OCI-LY3 (cell line): ENCODE measurements at regions not wholly inside any gene's neighbourhood (a gene's known extent, or its start where the extent isn't known, plus 50 kb on each side); places are given as distances from the start of the nearest gene placed in this dataset.

Experiments
- EZH2phosphoT487 ChIP-seq: fragments of 200-600 bp; shearing (Covaris generic); IDR thresholded peaks from 2 replicates; pipeline ENCODE4 v1.6.1; 2018; ENCODE audit warnings: antibody characterized with exemption, mixed run types, low read depth
- TF ChIP-seq, protein P1 (sequence below): fragments of 200-600, 300-600 bp; sonication (generic); IDR thresholded peaks from 2 replicates; pipeline ENCODE4 v1.5.1; 2014; ENCODE audit warnings: antibody characterized with exemption, low read length, low read depth

DNA sequence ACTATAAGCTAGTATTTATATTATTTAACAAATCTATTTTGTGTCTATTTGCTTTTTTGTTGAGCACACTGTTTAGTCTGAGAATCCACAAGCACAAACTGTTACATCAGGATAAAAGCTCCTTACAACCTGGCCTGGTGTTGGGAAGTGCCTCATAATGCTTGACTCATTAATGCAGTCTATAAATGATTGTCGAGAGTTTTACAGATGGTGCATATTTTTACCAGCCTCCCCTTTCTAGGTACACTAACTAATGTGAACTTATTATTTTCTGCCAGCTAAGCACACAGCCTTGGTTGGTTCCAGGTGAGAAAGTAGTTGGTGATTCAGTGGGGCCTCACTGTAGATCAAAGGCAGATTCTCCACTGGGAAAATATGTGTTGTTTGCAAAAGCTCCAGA, 151.0 kb upstream of the ADAMTS16 start:
- TF ChIP-seq, protein P1, sequence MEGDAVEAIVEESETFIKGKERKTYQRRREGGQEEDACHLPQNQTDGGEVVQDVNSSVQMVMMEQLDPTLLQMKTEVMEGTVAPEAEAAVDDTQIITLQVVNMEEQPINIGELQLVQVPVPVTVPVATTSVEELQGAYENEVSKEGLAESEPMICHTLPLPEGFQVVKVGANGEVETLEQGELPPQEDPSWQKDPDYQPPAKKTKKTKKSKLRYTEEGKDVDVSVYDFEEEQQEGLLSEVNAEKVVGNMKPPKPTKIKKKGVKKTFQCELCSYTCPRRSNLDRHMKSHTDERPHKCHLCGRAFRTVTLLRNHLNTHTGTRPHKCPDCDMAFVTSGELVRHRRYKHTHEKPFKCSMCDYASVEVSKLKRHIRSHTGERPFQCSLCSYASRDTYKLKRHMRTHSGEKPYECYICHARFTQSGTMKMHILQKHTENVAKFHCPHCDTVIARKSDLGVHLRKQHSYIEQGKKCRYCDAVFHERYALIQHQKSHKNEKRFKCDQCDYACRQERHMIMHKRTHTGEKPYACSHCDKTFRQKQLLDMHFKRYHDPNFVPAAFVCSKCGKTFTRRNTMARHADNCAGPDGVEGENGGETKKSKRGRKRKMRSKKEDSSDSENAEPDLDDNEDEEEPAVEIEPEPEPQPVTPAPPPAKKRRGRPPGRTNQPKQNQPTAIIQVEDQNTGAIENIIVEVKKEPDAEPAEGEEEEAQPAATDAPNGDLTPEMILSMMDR: no peak
- no peak for TF ChIP-seq EZH2phosphoT487
